ENCODE measurements at regions not wholly inside any gene's neighbourhood (a gene's known extent, or its start where the extent isn't known, plus 50 kb on each side); places are given as distances from the start of the nearest gene placed in this dataset.
A peak's percentile ranks its signal among the peaks of the same experiment; 100 is the strongest.

GRCh38 chr6:170147832-170148708 is 142.8 kb downstream of the DLL1 start:
- H3K4me1 Mint-ChIP-seq: peaks cover 33% of the 10 kb centered on the region
- no peak for DNase-seq
- no peaks in the 10 kb centered on the region for H4K20me1 ChIP-seq (ENCODE audit: insufficient read depth, low read length)
- peaks cover 12 to 16% of the 10 kb centered on the region in 2 donors for H3K4me1 ChIP-seq (ENCODE audit: control insufficient read depth in 1 of 2, insufficient read depth in 2 of 2, low read length in 2 of 2)
- no peak overlapping the region for H3K9ac ChIP-seq (ENCODE audit: insufficient read depth, low read length, poor library complexity, severe bottlenecking)
- no peak overlapping the region for H3K27ac ChIP-seq (ENCODE audit: low read depth in 1 of 2, low read length in 2 of 2)
- peak overlapping the region in 1 of 2 donors; percentile 72 for H3K4me3 Mint-ChIP-seq
- peak overlapping the region in 2 of 7 donors; percentile 39 to 43 for H3K27ac Mint-ChIP-seq
- 10% methylated on average over 23 of the region's 30 CpGs for WGBS (ENCODE audit: insufficient coverage)
- H3K27me3 Mint-ChIP-seq (ENCODE audit: low read depth in 3 of 3): peaks cover 44 to 63% (median 52%) of the 10 kb centered on the region in 3 donors
- H3K27me3 ChIP-seq (ENCODE audit: control insufficient read depth in 2 of 2, insufficient read depth in 2 of 2, low read length in 2 of 2): peaks cover 0 to 40% of the 10 kb centered on the region in 2 donors
- peaks cover 12 to 27% (median 22%) of the 10 kb centered on the region in 7 donors for H3K9me3 Mint-ChIP-seq
- H3K36me3 ChIP-seq (replicated peaks in 1 of 2; ENCODE audit: control insufficient read depth in 1 of 2, insufficient read depth in 2 of 2, low read length in 2 of 2): no peaks in the 10 kb centered on the region
- no peak overlapping the region for H2AFZ ChIP-seq (ENCODE audit: insufficient read depth, low read depth, low read length, poor library complexity, severe bottlenecking)
- no peak for TF ChIP-seq CTCF (IDR thresholded peaks at IDR 0.05)
- peaks cover 0 to 4% of the 10 kb centered on the region in 2 donors for H3K36me3 Mint-ChIP-seq
- no peaks in the 10 kb centered on the region for H3K79me2 ChIP-seq (ENCODE audit: insufficient read depth, low read length)
- H3K4me3 ChIP-seq (replicated peaks in 1 of 3; ENCODE audit: low read depth in 2 of 3, low read length in 3 of 3): no peak overlapping the region
- intact Hi-C loops (cut with micrococcal nuclease): no loop called here
- H3K4me2 ChIP-seq (replicated peaks; ENCODE audit: extremely low read depth, low read length, poor library complexity, severe bottlenecking): no peak overlapping the region
- peaks cover 22 to 24% of the 10 kb centered on the region in 2 donors for H3K9me3 ChIP-seq (replicated peaks in 1 of 2; ENCODE audit: control insufficient read depth in 1 of 2, insufficient read depth in 1 of 2, low read length in 2 of 2)

GRCh38 chr6:170147056-170147787 is 143.7 kb downstream of the DLL1 start:
- Histone ChIP-seq H3K4me2 (replicated peaks; ENCODE audit: extremely low read depth, low read length, poor library complexity, severe bottlenecking) (no peak overlapping the region), H3K27ac (ENCODE audit: low read depth in 1 of 2, low read length in 2 of 2) (no peak overlapping the region)

More at GRCh38 chr6:170147056-170147787, 143.7 kb downstream of the DLL1 start:
- no peak for TF ChIP-seq CTCF (IDR thresholded peaks at IDR 0.05)
- Histone ChIP-seq H3K27me3 (ENCODE audit: control insufficient read depth in 2 of 2, insufficient read depth in 2 of 2, low read length in 2 of 2) (peaks cover 0 to 32% of the 10 kb centered on the region in 2 donors), H3K9me3 (replicated peaks in 1 of 2; ENCODE audit: control insufficient read depth in 1 of 2, insufficient read depth in 1 of 2, low read length in 2 of 2) (peaks cover 22 to 24% of the 10 kb centered on the region in 2 donors), H3K36me3 (replicated peaks in 1 of 2; ENCODE audit: control insufficient read depth in 1 of 2, insufficient read depth in 2 of 2, low read length in 2 of 2) (no peaks in the 10 kb centered on the region), H3K4me1 (ENCODE audit: control insufficient read depth in 1 of 2, insufficient read depth in 2 of 2, low read length in 2 of 2) (peaks cover 4 to 9% of the 10 kb centered on the region in 2 donors), H3K4me3 (replicated peaks in 1 of 3; ENCODE audit: low read depth in 2 of 3, low read length in 3 of 3) (no peak overlapping the region), H3K79me2 (ENCODE audit: insufficient read depth, low read length) (no peaks in the 10 kb centered on the region), H4K20me1 (ENCODE audit: insufficient read depth, low read length) (no peaks in the 10 kb centered on the region), H3K9ac (ENCODE audit: insufficient read depth, low read length, poor library complexity, severe bottlenecking) (no peak overlapping the region), H2AFZ (ENCODE audit: insufficient read depth, low read depth, low read length, poor library complexity, severe bottlenecking) (no peak overlapping the region)
- Mint-ChIP-seq H3K27ac (no peak overlapping the region), H3K9me3 (peaks cover 12 to 31% (median 23%) of the 10 kb centered on the region in 7 donors), H3K27me3 (ENCODE audit: low read depth in 3 of 3) (peaks cover 36 to 55% (median 45%) of the 10 kb centered on the region in 3 donors), H3K4me1 (peaks cover 29% of the 10 kb centered on the region), H3K36me3 (peaks cover 0 to 4% of the 10 kb centered on the region in 2 donors), H3K4me3 (peak overlapping the region in 1 of 2 donors; percentile 72)
- no peak for DNase-seq
- WGBS (ENCODE audit: insufficient coverage): 77% methylated on average over 18 of the region's 23 CpGs
- intact Hi-C loops (cut with micrococcal nuclease): no loop called here

Data from CD14-positive monocyte (primary cell).